ENCODE measurements at regions not wholly inside any gene's neighbourhood (a gene's known extent, or its start where the extent isn't known, plus 50 kb on each side); places are given as distances from the start of the nearest gene placed in this dataset.
A peak's percentile ranks its signal among the peaks of the same experiment; 100 is the strongest.

GRCh38 chr6:170006900-170007467 lies 255.6 kb downstream of the ERMARD start:
- peaks cover 35% of the 10 kb centered on the region for H3K4me1 Mint-ChIP-seq
- TF ChIP-seq CTCF (IDR thresholded peaks at IDR 0.05) = no peak
- Histone ChIP-seq H3K4me2 (replicated peaks; ENCODE audit: extremely low read depth, low read length, poor library complexity, severe bottlenecking) (no peak overlapping the region), H3K4me1 (ENCODE audit: control insufficient read depth in 1 of 2, insufficient read depth in 2 of 2, low read length in 2 of 2) (peaks cover 21 to 30% of the 10 kb centered on the region in 2 donors), H3K9ac (ENCODE audit: insufficient read depth, low read length, poor library complexity, severe bottlenecking) (no peak overlapping the region), H3K36me3 (replicated peaks in 1 of 2; ENCODE audit: control insufficient read depth in 1 of 2, insufficient read depth in 2 of 2, low read length in 2 of 2) (no peaks in the 10 kb centered on the region), H2AFZ (ENCODE audit: insufficient read depth, low read depth, low read length, poor library complexity, severe bottlenecking) (no peak overlapping the region), H4K20me1 (ENCODE audit: insufficient read depth, low read length) (no peaks in the 10 kb centered on the region), H3K79me2 (ENCODE audit: insufficient read depth, low read length) (no peaks in the 10 kb centered on the region), H3K27me3 (ENCODE audit: control insufficient read depth in 2 of 2, insufficient read depth in 2 of 2, low read length in 2 of 2) (no peaks in the 10 kb centered on the region), H3K4me3 (replicated peaks in 1 of 3; ENCODE audit: low read depth in 2 of 3, low read length in 3 of 3) (no peak overlapping the region), H3K9me3 (replicated peaks in 1 of 2; ENCODE audit: control insufficient read depth in 1 of 2, insufficient read depth in 1 of 2, low read length in 2 of 2) (peaks cover 23 to 24% of the 10 kb centered on the region in 2 donors), H3K27ac (ENCODE audit: low read depth in 1 of 2, low read length in 2 of 2) (no peak overlapping the region)
- intact Hi-C loops (cut with micrococcal nuclease) = loop anchor here in 1 of 2 donors (5.0 kb wide), 1 partner anchor 80 kb away; no protein-coding TSS in a partner anchor
- H3K27me3 Mint-ChIP-seq (ENCODE audit: low read depth in 3 of 3) = peaks cover 6 to 10% (median 8%) of the 10 kb centered on the region in 3 donors
- H3K9me3 Mint-ChIP-seq = peaks cover 17 to 36% (median 31%) of the 10 kb centered on the region in 7 donors
- peaks cover 2 to 9% of the 10 kb centered on the region in 2 donors for H3K36me3 Mint-ChIP-seq
- no peak overlapping the region for H3K4me3 Mint-ChIP-seq
- peak overlapping the region in 1 of 7 donors; percentile 72 for H3K27ac Mint-ChIP-seq
- no peak for DNase-seq
- WGBS (ENCODE audit: insufficient coverage) = 97% methylated on average over 17 of the region's 19 CpGs

- peak overlapping the region in 6 of 7 donors; percentile 80 to 90 (median 86) for H3K27ac Mint-ChIP-seq
- Histone ChIP-seq H2AFZ (ENCODE audit: insufficient read depth, low read depth, low read length, poor library complexity, severe bottlenecking) (no peak overlapping the region), H3K9me3 (replicated peaks in 1 of 2; ENCODE audit: control insufficient read depth in 1 of 2, insufficient read depth in 1 of 2, low read length in 2 of 2) (peaks cover 24 to 30% of the 10 kb centered on the region in 2 donors), H3K27me3 (ENCODE audit: control insufficient read depth in 2 of 2, insufficient read depth in 2 of 2, low read length in 2 of 2) (no peaks in the 10 kb centered on the region), H3K36me3 (replicated peaks in 1 of 2; ENCODE audit: control insufficient read depth in 1 of 2, insufficient read depth in 2 of 2, low read length in 2 of 2) (no peaks in the 10 kb centered on the region), H4K20me1 (ENCODE audit: insufficient read depth, low read length) (no peaks in the 10 kb centered on the region), H3K4me2 (replicated peaks; ENCODE audit: extremely low read depth, low read length, poor library complexity, severe bottlenecking) (no peak overlapping the region), H3K9ac (ENCODE audit: insufficient read depth, low read length, poor library complexity, severe bottlenecking) (no peak overlapping the region), H3K79me2 (ENCODE audit: insufficient read depth, low read length) (no peaks in the 10 kb centered on the region), H3K4me3 (replicated peaks in 1 of 3; ENCODE audit: low read depth in 2 of 3, low read length in 3 of 3) (no peak overlapping the region), H3K4me1 (ENCODE audit: control insufficient read depth in 1 of 2, insufficient read depth in 2 of 2, low read length in 2 of 2) (peaks cover 16 to 23% of the 10 kb centered on the region in 2 donors), H3K27ac (ENCODE audit: low read depth in 1 of 2, low read length in 2 of 2) (peak overlapping the region; percentile 7 to 78)
- peaks cover 4 to 8% (median 8%) of the 10 kb centered on the region in 3 donors for H3K27me3 Mint-ChIP-seq (ENCODE audit: low read depth in 3 of 3)
- H3K4me3 Mint-ChIP-seq = no peak overlapping the region
- H3K9me3 Mint-ChIP-seq = peaks cover 21 to 43% (median 35%) of the 10 kb centered on the region in 7 donors
- DNase-seq = no peak
- peaks cover 28% of the 10 kb centered on the region for H3K4me1 Mint-ChIP-seq
- peaks cover under 1 to 10% of the 10 kb centered on the region in 2 donors for H3K36me3 Mint-ChIP-seq
- no peak for TF ChIP-seq CTCF (IDR thresholded peaks at IDR 0.05)
- intact Hi-C loops (cut with micrococcal nuclease) = loop anchor here in 1 of 2 donors (5.0 kb wide), 1 partner anchor 81 kb away; no protein-coding TSS in a partner anchor
- 100% methylated on average over 5 of the region's 7 CpGs for WGBS (ENCODE audit: insufficient coverage)
Measured at GRCh38 chr6:170006071-170006899, 254.9 kb downstream of the ERMARD start.

Measured in CD14-positive monocyte (primary cell).